ENCODE measurements at regions not wholly inside any gene's neighbourhood (a gene's known extent, or its start where the extent isn't known, plus 50 kb on each side); places are given as distances from the start of the nearest gene placed in this dataset.

DNA sequence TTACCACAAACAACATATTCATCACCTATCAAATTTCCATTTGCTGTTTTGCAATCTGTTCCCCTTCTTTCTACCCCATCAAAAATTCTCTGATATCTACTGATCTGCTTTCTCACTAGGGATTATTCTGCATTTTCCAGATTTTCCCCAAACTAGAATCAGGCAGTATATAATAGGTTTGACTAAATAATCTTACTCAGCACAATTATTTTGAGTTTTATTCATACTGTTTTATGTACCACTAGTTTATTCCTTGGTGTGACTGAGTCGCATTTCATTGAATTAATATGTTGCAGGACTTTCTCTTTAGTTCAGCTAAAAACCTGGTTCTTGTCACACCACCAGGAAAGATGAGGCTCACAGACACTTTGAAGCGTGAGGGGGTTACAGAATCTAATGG, 131.4 kb downstream of the CYLC2 start:
- Histone ChIP-seq H3K27ac (ENCODE audit: low read length) (no peak overlapping the region), H3K9ac (ENCODE audit: low read length) (no peak overlapping the region), H3K27me3 (ENCODE audit: low read length) (no peaks in the 10 kb centered on the region), H3K79me2 (ENCODE audit: low read length) (no peaks in the 10 kb centered on the region), H3K4me2 (ENCODE audit: low read length) (no peak overlapping the region), H3K9me2 (replicated peaks; ENCODE audit: low read length) (no peaks in the 10 kb centered on the region), H3K4me3 (ENCODE audit: low read length) (no peak overlapping the region), H3F3A (ENCODE audit: low read length, unreplicated experiment) (no peaks in the 10 kb centered on the region), H2AFZ (ENCODE audit: low read length) (no peak overlapping the region), H3K9me3 (ENCODE audit: low read length) (no peaks in the 10 kb centered on the region), H3K4me1 (ENCODE audit: insufficient read depth, low read length) (no peaks in the 10 kb centered on the region), H3K36me3 (ENCODE audit: low read depth, low read length) (no peaks in the 10 kb centered on the region), H4K20me1 (ENCODE audit: low read length) (no peaks in the 10 kb centered on the region)
- ATAC-seq (no peak), DNase-seq (no peak)
- no TSS peak for BruUV-seq (replicated peaks)
- intact Hi-C loops (cut with micrococcal nuclease): no loop called here
- ChIA-PET CTCF (no interaction called here), POLR2A (ENCODE audit: unreplicated experiment) (no interaction called here)
- TF ChIP-seq EZH2 (IDR thresholded peaks at IDR 0.05; ENCODE audit: low read length, unreplicated experiment) (no peak), EZH2phosphoT487 (IDR thresholded peaks at IDR 0.05; ENCODE audit: borderline replicate concordance, low read length) (no peak)
- TF ChIP-seq, protein P1, sequence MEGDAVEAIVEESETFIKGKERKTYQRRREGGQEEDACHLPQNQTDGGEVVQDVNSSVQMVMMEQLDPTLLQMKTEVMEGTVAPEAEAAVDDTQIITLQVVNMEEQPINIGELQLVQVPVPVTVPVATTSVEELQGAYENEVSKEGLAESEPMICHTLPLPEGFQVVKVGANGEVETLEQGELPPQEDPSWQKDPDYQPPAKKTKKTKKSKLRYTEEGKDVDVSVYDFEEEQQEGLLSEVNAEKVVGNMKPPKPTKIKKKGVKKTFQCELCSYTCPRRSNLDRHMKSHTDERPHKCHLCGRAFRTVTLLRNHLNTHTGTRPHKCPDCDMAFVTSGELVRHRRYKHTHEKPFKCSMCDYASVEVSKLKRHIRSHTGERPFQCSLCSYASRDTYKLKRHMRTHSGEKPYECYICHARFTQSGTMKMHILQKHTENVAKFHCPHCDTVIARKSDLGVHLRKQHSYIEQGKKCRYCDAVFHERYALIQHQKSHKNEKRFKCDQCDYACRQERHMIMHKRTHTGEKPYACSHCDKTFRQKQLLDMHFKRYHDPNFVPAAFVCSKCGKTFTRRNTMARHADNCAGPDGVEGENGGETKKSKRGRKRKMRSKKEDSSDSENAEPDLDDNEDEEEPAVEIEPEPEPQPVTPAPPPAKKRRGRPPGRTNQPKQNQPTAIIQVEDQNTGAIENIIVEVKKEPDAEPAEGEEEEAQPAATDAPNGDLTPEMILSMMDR (conservative IDR thresholded peaks at IDR 0.05; ENCODE audit: low read depth, low read length): no peak

GRCh38 chr9:103139891-103140290, 144.8 kb downstream of the CYLC2 start:
- Histone ChIP-seq H3K9ac (ENCODE audit: low read length) (no peak overlapping the region), H3K4me1 (ENCODE audit: insufficient read depth, low read length) (no peaks in the 10 kb centered on the region), H3K27ac (ENCODE audit: low read length) (no peak overlapping the region), H3K9me2 (replicated peaks; ENCODE audit: low read length) (no peaks in the 10 kb centered on the region), H3K9me3 (ENCODE audit: low read length) (no peaks in the 10 kb centered on the region), H3K36me3 (ENCODE audit: low read depth, low read length) (no peaks in the 10 kb centered on the region), H4K20me1 (ENCODE audit: low read length) (no peaks in the 10 kb centered on the region), H2AFZ (ENCODE audit: low read length) (no peak overlapping the region), H3K27me3 (ENCODE audit: low read length) (no peaks in the 10 kb centered on the region), H3K79me2 (ENCODE audit: low read length) (no peaks in the 10 kb centered on the region), H3F3A (ENCODE audit: low read length, unreplicated experiment) (no peaks in the 10 kb centered on the region), H3K4me2 (ENCODE audit: low read length) (no peak overlapping the region), H3K4me3 (ENCODE audit: low read length) (no peak overlapping the region)
- no TSS peak for BruUV-seq (replicated peaks)
- ChIA-PET POLR2A (ENCODE audit: unreplicated experiment) (interaction anchor here (0.6 kb wide), 1 partner anchor 93 kb away, joined by 4 read pairs; no protein-coding TSS in a partner anchor), CTCF (no interaction called here)
- DNase-seq: no peak
- no peak for ATAC-seq
- TF ChIP-seq EZH2 (IDR thresholded peaks at IDR 0.05; ENCODE audit: low read length, unreplicated experiment) (no peak), EZH2phosphoT487 (IDR thresholded peaks at IDR 0.05; ENCODE audit: borderline replicate concordance, low read length) (no peak)
- TF ChIP-seq, protein P1 (conservative IDR thresholded peaks at IDR 0.05; ENCODE audit: low read depth, low read length): no peak
- intact Hi-C loops (cut with micrococcal nuclease): no loop called here

DNA sequence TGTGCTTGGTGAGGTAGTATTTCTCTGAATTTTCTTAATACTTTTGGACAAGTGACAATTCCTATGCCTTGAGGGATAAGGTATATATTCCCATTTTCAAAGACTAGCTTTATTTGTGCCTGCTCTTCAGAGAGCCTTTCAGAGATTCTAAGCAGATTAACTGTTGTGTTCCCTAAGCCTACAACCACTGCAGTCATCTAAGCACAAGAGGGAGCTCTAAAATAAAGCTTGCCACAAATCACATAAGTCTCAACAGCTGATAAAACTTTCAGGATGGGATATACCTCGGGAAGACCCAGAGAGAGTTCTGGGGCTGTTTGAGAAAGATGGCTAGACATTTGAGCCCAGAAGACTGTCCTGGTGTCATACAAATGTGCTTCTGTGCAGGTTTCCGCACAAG, 157.3 kb downstream of the CYLC2 start:
- Histone ChIP-seq H2AFZ (ENCODE audit: low read length) (no peak overlapping the region), H3K27ac (ENCODE audit: low read length) (no peak overlapping the region), H3K27me3 (ENCODE audit: low read length) (no peaks in the 10 kb centered on the region), H3K9me2 (replicated peaks; ENCODE audit: low read length) (no peaks in the 10 kb centered on the region), H3K36me3 (ENCODE audit: low read depth, low read length) (no peaks in the 10 kb centered on the region), H4K20me1 (ENCODE audit: low read length) (no peaks in the 10 kb centered on the region), H3F3A (ENCODE audit: low read length, unreplicated experiment) (no peaks in the 10 kb centered on the region), H3K4me1 (ENCODE audit: insufficient read depth, low read length) (no peaks in the 10 kb centered on the region), H3K9ac (ENCODE audit: low read length) (no peak overlapping the region), H3K4me3 (ENCODE audit: low read length) (no peak overlapping the region), H3K79me2 (ENCODE audit: low read length) (no peaks in the 10 kb centered on the region), H3K9me3 (ENCODE audit: low read length) (no peaks in the 10 kb centered on the region), H3K4me2 (ENCODE audit: low read length) (no peak overlapping the region)
- ATAC-seq (no peak), DNase-seq (no peak)
- no TSS peak for BruUV-seq (replicated peaks)
- intact Hi-C loops (cut with micrococcal nuclease): no loop called here
- TF ChIP-seq, protein P1 (conservative IDR thresholded peaks at IDR 0.05; ENCODE audit: low read depth, low read length): no peak
- TF ChIP-seq EZH2 (IDR thresholded peaks at IDR 0.05; ENCODE audit: low read length, unreplicated experiment): no peak
- TF ChIP-seq EZH2phosphoT487 (IDR thresholded peaks at IDR 0.05; ENCODE audit: borderline replicate concordance, low read length): no peak
- ChIA-PET POLR2A (ENCODE audit: unreplicated experiment) (no interaction called here), CTCF (no interaction called here)
